NCI-H2227 (cell line): ENCODE measurements at regions not wholly inside any gene's neighbourhood (a gene's known extent, or its start where the extent isn't known, plus 50 kb on each side); places are given as distances from the start of the nearest gene placed in this dataset.
"Not testable (repeated sequence)": the region's sequence is repeated elsewhere in the genome, so short reads cannot be mapped to it uniquely, and the experiment has no call there.

ENCODE experiments used
- DNase-seq: peaks from one replicate; lab custom pipeline; 2025; ENCODE audit not compliant: unreplicated experiment; lab: John Stamatoyannopoulos, UW

DNA sequence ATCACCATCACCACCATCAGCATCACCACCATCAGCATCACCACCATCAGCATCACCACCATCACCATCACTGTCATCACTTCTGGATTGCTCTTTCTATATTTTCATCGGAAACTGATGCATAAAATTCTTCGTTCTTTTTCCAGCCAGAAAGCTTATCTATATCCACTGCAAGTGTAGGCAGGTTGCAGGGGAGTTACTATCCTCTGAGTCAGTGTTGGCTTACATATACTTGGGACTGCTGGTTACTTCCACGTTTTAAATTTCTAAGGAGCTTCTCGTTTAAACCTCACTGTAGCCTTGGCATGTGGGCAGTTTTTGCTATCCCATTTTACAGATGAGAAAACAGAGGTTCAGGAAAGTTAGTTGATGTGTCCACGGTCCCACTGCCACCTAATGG is 66.1 kb downstream of the FOXL3 start:
- DNase-seq = no peak

GRCh38 chr7:356691-357462 is 66.9 kb downstream of the FOXL3 start:
- DNase-seq = no peak

DNA sequence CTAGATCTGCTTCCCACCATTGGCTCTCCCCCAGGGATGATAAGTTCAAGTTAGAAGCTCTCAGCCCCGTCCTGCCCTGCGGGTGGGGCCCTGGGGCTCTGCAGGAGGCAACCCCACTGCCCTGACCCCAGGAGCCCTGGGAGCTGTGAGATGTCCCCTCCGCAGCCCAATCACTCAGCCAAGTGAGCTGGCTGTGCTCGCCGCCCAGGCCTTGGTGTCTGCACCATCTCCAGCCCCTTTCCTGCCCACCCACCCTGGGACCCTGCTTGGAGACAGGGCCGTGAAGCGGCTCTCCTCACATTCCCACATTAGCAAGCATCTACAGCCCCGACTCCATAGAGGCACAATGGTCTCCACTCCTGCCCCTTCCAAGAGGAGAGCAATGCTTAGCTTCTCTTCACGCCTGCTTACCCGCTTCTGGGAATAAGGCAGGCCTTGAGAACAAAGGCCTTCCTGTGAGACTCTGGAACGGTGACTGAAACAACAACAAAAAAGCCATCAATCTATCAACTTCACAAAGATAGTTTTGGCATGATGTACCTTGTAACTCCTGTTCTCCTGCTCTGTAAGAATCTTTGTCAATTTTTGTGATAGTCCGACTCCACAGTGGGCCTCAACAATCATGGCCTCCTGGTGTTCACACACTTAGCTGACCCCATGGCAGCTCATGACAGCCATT is 67.7 kb downstream of the FOXL3 start:
- DNase-seq = no peak

DNA sequence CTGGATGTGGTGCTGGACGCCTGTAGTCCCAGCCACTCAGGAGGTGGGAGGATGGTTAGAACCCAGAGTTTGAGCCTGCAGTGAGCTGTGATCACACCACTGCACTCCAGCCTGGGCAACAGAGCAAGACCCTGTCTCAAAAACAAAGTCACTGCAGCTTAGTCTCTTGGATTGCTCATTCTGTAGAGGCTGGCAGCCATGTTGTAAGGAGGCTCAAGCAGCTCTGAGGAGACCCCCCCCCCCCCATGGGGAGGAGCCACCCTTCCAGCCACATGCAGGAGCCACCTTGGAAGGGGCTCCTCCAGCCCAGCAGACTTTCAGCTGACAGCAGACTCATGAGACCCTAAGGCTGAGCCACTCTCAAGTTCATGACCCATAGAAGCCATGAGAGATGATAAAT is 68.4 kb downstream of the FOXL3 start:
- DNase-seq = no peak

- no peak for DNase-seq
These were observed 69.3 kb downstream of the FOXL3 start for GRCh38 chr7:359226-359765.

GRCh38 chr7:359766-360361 is 69.9 kb downstream of the FOXL3 start:
- DNase-seq = no peak

DNA sequence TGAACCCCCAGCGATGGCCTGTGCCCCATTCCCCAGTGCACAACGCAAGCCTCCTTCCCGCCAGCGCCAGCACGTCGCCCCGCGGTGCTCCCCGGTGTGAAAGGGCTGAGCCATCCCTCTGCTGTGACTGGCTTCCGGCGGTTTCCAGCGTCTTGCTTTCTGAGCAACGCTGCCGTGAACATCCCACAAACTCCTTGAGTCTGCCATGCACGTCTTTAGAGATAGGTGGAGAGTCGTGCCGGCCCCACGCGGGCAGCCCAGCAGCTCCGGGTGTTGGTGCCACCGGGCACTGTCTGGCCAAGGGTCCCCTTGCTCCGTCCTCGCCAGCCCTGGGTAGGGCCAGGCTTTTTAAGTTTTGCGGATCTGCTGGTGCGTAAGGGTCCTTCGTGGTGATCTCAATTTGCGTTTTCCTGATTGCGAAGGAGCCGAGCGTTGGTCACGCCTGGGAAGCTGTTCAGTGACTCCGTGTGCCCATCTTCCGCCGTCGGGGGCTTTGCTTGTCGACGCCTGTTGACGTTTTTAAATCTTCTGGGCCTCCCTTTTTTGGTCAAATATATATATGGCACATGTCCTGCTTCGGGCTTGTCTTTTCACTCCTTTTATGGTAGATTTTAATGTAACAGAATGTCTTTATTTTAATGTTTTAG is 70.6 kb downstream of the FOXL3 start:
- peak; percentile 3 for DNase-seq

- DNase-seq = not testable (repeated sequence)
These were observed 71.2 kb downstream of the FOXL3 start for GRCh38 chr7:361182-361581.

- no peak for DNase-seq
These were observed 71.9 kb downstream of the FOXL3 start for GRCh38 chr7:361680-362401.

DNA sequence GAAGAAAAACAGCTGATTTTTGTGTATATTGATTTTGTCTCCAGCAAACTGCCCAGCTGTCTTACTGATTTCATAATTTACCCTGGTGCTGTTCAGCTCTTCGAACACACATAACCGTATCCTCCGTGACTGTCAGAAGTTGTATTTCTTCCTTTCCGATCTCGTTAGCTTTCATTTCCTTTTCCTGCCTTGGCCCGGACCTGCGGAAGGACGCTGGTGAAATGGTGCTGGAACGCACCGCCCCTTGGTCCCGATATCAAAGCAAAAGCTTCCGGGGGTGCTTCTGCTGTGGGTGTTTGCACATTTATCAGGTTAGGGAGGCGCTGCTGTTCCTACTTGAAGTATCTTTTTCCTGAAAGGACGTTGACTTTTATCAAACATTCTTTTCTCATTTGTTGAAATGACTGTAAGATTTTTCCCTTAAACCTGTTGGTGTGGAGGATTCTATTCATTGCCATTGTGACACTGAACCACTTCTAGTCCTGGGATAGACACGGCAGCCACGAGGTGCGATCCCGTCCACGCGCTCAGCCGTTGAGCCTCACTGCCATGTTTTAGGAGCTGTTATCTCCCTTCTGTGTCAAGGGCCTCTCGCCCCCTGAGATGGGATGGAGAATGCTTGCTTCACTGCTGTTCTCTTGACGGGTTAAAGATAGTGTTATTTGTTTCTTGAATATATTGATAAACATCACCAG is 72.6 kb downstream of the FOXL3 start:
- no peak for DNase-seq

DNA sequence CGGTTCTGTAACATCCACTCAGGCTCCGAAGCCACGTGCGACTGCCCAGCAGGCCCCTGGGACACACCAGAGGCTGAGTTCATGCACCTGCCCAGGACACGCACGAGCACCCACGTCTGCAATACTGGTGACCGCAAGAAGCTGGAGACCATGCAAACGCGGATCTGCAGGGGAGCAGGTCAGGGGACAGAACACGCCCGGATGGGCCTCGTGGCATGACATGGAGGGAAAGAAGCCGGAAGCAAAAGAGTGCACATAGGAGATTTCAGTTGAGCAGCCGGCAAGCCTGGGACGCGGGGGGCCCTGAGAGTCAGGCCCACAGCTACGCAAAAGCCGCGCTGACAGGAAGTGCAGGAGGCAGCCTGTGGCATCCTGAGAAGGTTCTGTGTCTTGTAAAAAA is 73.7 kb downstream of the FOXL3 start:
- no peak for DNase-seq

- no peak for DNase-seq
These were observed 74.6 kb downstream of the FOXL3 start for GRCh38 chr7:364536-364935.

GRCh38 chr7:365593-365992 is 75.6 kb downstream of the FOXL3 start:
- DNase-seq = no peak

DNA sequence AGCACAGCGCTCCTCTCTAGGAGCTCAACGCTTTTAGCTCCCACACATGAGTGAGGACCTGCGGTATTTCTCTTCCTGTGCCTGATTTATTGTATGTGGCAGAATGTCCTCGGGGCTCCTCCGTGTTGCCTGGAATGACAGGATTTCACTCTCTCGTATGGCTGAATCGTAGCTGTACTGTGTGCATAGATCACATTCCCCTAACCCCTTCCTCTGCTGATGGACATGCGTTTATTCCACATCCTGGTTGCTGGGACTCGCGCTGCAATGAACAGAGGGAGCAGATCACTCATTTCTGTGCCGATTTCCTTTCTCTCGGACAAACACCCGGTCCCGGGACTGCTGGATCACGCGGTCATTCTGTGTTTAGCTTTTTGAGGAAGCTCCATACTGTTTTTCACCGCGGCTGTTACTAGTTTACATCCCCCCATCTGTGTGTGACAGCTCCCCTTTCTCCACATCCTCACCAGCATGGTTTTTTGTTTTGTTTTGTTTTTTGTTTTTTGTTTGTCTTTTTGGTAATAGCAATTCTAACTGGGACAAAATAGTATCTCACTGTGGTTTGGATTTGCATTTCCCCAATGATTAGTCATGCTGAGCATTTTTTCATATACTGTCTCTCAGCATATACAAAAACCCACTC is 76.3 kb downstream of the FOXL3 start:
- no peak for DNase-seq

- no peak for DNase-seq
These were observed 77.5 kb downstream of the FOXL3 start for GRCh38 chr7:367351-367901.

- DNase-seq = no peak
These were observed 78.9 kb downstream of the FOXL3 start for GRCh38 chr7:368651-369475.

- DNase-seq = no peak
These were observed 79.7 kb downstream of the FOXL3 start for GRCh38 chr7:369476-370258.

GRCh38 chr7:370259-370625 is 80.3 kb downstream of the FOXL3 start:
- no peak for DNase-seq
